ENCODE measurements at regions not wholly inside any gene's neighbourhood (a gene's known extent, or its start where the extent isn't known, plus 50 kb on each side); places are given as distances from the start of the nearest gene placed in this dataset.

DNA sequence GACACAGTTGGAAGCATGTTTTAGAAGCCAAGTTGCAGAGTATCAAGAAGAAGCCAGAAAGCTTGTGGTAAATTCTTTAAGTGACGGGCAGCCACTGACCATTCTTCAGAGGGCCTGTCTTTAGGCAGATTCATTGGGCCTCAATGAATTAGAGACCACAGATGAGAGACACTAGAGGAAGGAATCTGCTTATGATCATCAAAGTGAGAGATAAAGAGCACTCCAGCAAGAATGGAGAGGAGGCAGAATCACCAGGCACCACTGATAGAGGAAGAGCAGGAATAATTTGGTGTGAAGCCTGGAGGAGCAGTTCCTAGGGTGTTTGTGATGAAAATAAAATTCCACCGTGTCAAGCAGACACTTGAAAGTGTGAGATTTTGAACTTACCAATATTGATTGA is 365.9 kb upstream of the SLC30A5 start:
- TF ChIP-seq, protein P1, sequence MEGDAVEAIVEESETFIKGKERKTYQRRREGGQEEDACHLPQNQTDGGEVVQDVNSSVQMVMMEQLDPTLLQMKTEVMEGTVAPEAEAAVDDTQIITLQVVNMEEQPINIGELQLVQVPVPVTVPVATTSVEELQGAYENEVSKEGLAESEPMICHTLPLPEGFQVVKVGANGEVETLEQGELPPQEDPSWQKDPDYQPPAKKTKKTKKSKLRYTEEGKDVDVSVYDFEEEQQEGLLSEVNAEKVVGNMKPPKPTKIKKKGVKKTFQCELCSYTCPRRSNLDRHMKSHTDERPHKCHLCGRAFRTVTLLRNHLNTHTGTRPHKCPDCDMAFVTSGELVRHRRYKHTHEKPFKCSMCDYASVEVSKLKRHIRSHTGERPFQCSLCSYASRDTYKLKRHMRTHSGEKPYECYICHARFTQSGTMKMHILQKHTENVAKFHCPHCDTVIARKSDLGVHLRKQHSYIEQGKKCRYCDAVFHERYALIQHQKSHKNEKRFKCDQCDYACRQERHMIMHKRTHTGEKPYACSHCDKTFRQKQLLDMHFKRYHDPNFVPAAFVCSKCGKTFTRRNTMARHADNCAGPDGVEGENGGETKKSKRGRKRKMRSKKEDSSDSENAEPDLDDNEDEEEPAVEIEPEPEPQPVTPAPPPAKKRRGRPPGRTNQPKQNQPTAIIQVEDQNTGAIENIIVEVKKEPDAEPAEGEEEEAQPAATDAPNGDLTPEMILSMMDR (IDR thresholded peaks at IDR 0.05), result no peak
- TF ChIP-seq POLR2AphosphoS5 (IDR thresholded peaks at IDR 0.05), result no peak
- no peak for TF ChIP-seq POLR2A (IDR thresholded peaks at IDR 0.05)
- TF ChIP-seq EP300 (IDR thresholded peaks at IDR 0.05), result no peak

All from gastroesophageal sphincter (tissue), 3 donors.